ENCODE measurements at regions not wholly inside any gene's neighbourhood (a gene's known extent, or its start where the extent isn't known, plus 50 kb on each side); places are given as distances from the start of the nearest gene placed in this dataset.

- Mint-ChIP-seq H3K36me3 (ENCODE audit: low read depth) (no peaks in the 10 kb centered on the region), H3K4me1 (no peaks in the 10 kb centered on the region), H3K27me3 (peaks cover 15% of the 10 kb centered on the region), H3K4me3 (no peak overlapping the region), H3K27ac (no peak overlapping the region)
- DNase-seq (no peak), ATAC-seq (no peak)
- H3K9me3 ChIP-seq (ENCODE audit: control insufficient read depth, low read length, poor library complexity, severe bottlenecking), result no peaks in the 10 kb centered on the region
These were observed 56.7 kb upstream of the JCAD start for GRCh38 chr10:30116041-30116491.

DNA sequence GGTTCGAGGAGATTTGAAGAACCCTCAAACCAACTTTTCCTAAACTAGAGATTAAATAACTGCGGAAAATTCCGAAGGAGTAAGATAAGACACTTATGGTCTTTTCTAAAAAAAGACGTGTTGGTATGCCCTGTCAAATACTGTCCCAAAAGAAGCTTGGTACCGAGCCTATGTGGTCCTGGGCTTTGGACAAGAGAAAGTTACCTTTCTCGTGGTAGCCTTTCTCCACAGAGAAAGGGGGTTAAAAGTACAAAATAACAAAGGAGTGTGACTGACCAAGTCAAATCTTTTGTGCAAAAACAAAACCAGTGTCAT lies 56.2 kb upstream of the JCAD start:
- H3K27me3 Mint-ChIP-seq, result peaks cover 16% of the 10 kb centered on the region
- DNase-seq (no peak), ATAC-seq (no peak)
- no peaks in the 10 kb centered on the region for H3K36me3 Mint-ChIP-seq (ENCODE audit: low read depth)
- no peaks in the 10 kb centered on the region for H3K9me3 ChIP-seq (ENCODE audit: control insufficient read depth, low read length, poor library complexity, severe bottlenecking)
- H3K27ac Mint-ChIP-seq, result no peak overlapping the region
- no peaks in the 10 kb centered on the region for H3K4me1 Mint-ChIP-seq
- no peak overlapping the region for H3K4me3 Mint-ChIP-seq

GRCh38 chr10:30114881-30115625 lies 55.7 kb upstream of the JCAD start:
- H3K4me1 Mint-ChIP-seq, result no peaks in the 10 kb centered on the region
- peaks cover 16% of the 10 kb centered on the region for H3K27me3 Mint-ChIP-seq
- no peaks in the 10 kb centered on the region for H3K9me3 ChIP-seq (ENCODE audit: control insufficient read depth, low read length, poor library complexity, severe bottlenecking)
- DNase-seq (no peak), ATAC-seq (no peak)
- no peak overlapping the region for H3K4me3 Mint-ChIP-seq
- H3K36me3 Mint-ChIP-seq (ENCODE audit: low read depth), result no peaks in the 10 kb centered on the region
- H3K27ac Mint-ChIP-seq, result no peak overlapping the region

DNA sequence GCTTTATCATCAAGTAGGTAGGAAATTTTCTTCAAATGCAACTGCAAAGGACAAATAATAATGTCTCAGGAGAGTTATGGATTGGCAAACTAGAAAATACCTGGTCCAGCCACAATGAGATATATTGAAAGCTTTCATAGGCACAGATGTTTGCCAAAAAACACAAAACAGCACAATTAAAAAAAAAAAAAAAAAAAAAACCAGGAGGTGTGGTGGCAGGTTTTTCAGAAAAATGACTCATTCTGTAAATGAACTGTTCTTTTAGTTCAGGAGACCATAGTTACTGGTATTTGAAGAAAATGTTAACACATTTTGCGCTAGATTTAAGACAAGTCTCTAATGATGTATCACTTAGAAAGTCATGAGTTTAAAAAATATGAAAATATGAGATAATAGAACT lies 55.0 kb upstream of the JCAD start:
- H3K4me3 Mint-ChIP-seq, result no peak overlapping the region
- no peak for DNase-seq
- peaks cover 16% of the 10 kb centered on the region for H3K27me3 Mint-ChIP-seq
- no peaks in the 10 kb centered on the region for H3K9me3 ChIP-seq (ENCODE audit: control insufficient read depth, low read length, poor library complexity, severe bottlenecking)
- no peaks in the 10 kb centered on the region for H3K36me3 Mint-ChIP-seq (ENCODE audit: low read depth)
- H3K27ac Mint-ChIP-seq, result no peak overlapping the region
- no peak for ATAC-seq
- H3K4me1 Mint-ChIP-seq, result no peaks in the 10 kb centered on the region

GRCh38 chr10:30111340-30112022 lies 52.1 kb upstream of the JCAD start:
- Mint-ChIP-seq H3K4me1 (no peaks in the 10 kb centered on the region), H3K27ac (no peak overlapping the region), H3K36me3 (ENCODE audit: low read depth) (no peaks in the 10 kb centered on the region), H3K4me3 (no peak overlapping the region), H3K27me3 (peaks cover 26% of the 10 kb centered on the region)
- DNase-seq (no peak), ATAC-seq (no peak)
- H3K9me3 ChIP-seq (ENCODE audit: control insufficient read depth, low read length, poor library complexity, severe bottlenecking), result no peaks in the 10 kb centered on the region
